ENCODE measurements at regions not wholly inside any gene's neighbourhood (a gene's known extent, or its start where the extent isn't known, plus 50 kb on each side); places are given as distances from the start of the nearest gene placed in this dataset.

- TF ChIP-seq BMI1 (IDR thresholded peaks at IDR 0.05; ENCODE audit: low read length), result no peak
- TF ChIP-seq HMGN3 (IDR thresholded peaks at IDR 0.05; ENCODE audit: borderline replicate concordance, extremely low read depth, insufficient read length, low read depth, low read length), result no peak
- TF ChIP-seq GTF2F1 (IDR thresholded peaks at IDR 0.05; ENCODE audit: low read depth, low read length), result no peak
- TF ChIP-seq ATF4 (CRISPR knock-in tag; IDR thresholded peaks at IDR 0.05), result no peak
- no peak for TF ChIP-seq NR0B1 (IDR thresholded peaks at IDR 0.05; ENCODE audit: partially characterized antibody)
- TF ChIP-seq, protein P1, sequence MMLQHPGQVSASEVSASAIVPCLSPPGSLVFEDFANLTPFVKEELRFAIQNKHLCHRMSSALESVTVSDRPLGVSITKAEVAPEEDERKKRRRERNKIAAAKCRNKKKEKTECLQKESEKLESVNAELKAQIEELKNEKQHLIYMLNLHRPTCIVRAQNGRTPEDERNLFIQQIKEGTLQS (IDR thresholded peaks at IDR 0.05), result no peak
- TF ChIP-seq, protein P1 (CRISPR knock-in tag; conservative IDR thresholded peaks at IDR 0.05), result no peak
- TF ChIP-seq ZNF785 (CRISPR knock-in tag; IDR thresholded peaks at IDR 0.05), result no peak
- TF ChIP-seq ZKSCAN3 (CRISPR knock-in tag; IDR thresholded peaks at IDR 0.05), result no peak
- no peak for TF ChIP-seq CHCHD3 (CRISPR knock-in tag; IDR thresholded peaks at IDR 0.05)
- no peak for TF ChIP-seq ZNF224 (CRISPR knock-in tag; IDR thresholded peaks at IDR 0.05)
- no peak for TF ChIP-seq ZBTB43 (CRISPR knock-in tag; IDR thresholded peaks at IDR 0.05)
- Histone ChIP-seq H3K27me3 (ENCODE audit: control insufficient read depth in 2 of 2, insufficient read depth in 2 of 2, low read length in 2 of 2) (no peaks in the 10 kb centered on the region), H3K9ac (ENCODE audit: insufficient read depth in 1 of 2, low read depth in 2 of 2, low read length in 2 of 2) (no peak overlapping the region), H3K4me3 (no peak overlapping the region), H3K36me3 (ENCODE audit: control insufficient read depth, insufficient read depth, low read length) (no peaks in the 10 kb centered on the region), H2AFZ (ENCODE audit: low read depth, low read length) (0 out of 2 replicates have a peak overlapping the region, but pooled peaks have one; percentile 2), H3K4me2 (ENCODE audit: insufficient read depth, low read length) (no peak overlapping the region), H3K4me1 (replicated peaks in 1 of 2; ENCODE audit: control insufficient read depth in 2 of 2, insufficient read depth in 2 of 2, low read length in 2 of 2) (no peaks in the 10 kb centered on the region), H3K9me3 (replicated peaks; ENCODE audit: control insufficient read depth, insufficient read depth, low read depth, low read length) (no peaks in the 10 kb centered on the region), H3K9me1 (ENCODE audit: control insufficient read depth, insufficient read depth, low read length) (no peaks in the 10 kb centered on the region), H3K79me2 (ENCODE audit: control insufficient read depth, insufficient read depth, low read length) (no peaks in the 10 kb centered on the region), H4K20me1 (replicated peaks; ENCODE audit: control insufficient read depth, insufficient read depth, low read length) (no peaks in the 10 kb centered on the region), H3K27ac (ENCODE audit: extremely low read depth, low read depth, low read length) (no peak overlapping the region)
- BruUV-seq (replicated peaks), result no TSS peak
- intact Hi-C loops (cut with micrococcal nuclease) (no loop called here), in situ Hi-C loops (cut with MboI) (no loop called here)
- no peak for ATAC-seq
- no peak for DNase-seq (ENCODE audit: extremely low read depth in 1 of 4, low spot score in 3 of 4)
- no peak for FAIRE-seq
- CTCF ChIA-PET (ENCODE audit: low intra/inter-chr PET ratio), result no interaction called here
- POLR2A ChIA-PET, result interaction anchor here (0.6 kb wide), 1 partner anchor 160 kb away, joined by 3 read pairs; no protein-coding TSS in a partner anchor
- 3% methylated on average over 3 of the region's 3 CpGs for WGBS (ENCODE audit: insufficient coverage, low coverage, missing lambda C conversion rate)
Measured at GRCh38 chr4:72899621-72900020, 169.9 kb downstream of the COX18 start.
